ENCODE measurements at regions not wholly inside any gene's neighbourhood (a gene's known extent, or its start where the extent isn't known, plus 50 kb on each side); places are given as distances from the start of the nearest gene placed in this dataset.

GRCh38 chrX:43530837-43531236, 125.3 kb upstream of the MAOA start:
- no peak overlapping the region for H3K4me3 ChIP-seq (replicated peaks; ENCODE audit: low read depth, low read length)
- DNase-seq (ENCODE audit: extremely low read depth, low read depth) = no peak
- TF ChIP-seq, protein P1, sequence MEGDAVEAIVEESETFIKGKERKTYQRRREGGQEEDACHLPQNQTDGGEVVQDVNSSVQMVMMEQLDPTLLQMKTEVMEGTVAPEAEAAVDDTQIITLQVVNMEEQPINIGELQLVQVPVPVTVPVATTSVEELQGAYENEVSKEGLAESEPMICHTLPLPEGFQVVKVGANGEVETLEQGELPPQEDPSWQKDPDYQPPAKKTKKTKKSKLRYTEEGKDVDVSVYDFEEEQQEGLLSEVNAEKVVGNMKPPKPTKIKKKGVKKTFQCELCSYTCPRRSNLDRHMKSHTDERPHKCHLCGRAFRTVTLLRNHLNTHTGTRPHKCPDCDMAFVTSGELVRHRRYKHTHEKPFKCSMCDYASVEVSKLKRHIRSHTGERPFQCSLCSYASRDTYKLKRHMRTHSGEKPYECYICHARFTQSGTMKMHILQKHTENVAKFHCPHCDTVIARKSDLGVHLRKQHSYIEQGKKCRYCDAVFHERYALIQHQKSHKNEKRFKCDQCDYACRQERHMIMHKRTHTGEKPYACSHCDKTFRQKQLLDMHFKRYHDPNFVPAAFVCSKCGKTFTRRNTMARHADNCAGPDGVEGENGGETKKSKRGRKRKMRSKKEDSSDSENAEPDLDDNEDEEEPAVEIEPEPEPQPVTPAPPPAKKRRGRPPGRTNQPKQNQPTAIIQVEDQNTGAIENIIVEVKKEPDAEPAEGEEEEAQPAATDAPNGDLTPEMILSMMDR (IDR thresholded peaks at IDR 0.05; ENCODE audit: low read depth, low read length, missing control alignments) = no peak

DNA sequence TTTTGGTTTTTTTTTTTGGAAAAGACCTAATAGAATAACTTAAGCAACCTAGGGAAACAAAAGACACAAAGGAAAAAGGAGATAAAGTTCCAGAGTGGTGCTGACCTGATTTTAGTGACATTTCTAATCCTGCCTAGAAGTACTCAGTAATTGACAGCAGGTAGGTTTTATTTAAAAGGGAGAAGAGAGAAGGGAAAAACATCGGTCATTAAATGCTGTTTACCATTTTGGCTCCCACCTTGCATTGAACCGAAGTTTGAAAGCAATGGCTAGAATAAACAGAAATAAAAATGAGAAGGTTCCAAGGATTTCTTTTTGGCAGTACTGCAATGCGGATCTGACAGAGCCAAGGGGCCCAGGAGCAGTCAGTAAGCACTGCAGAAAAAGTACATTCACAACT, 115.8 kb upstream of the MAOA start:
- no peak overlapping the region for H3K4me3 ChIP-seq (replicated peaks; ENCODE audit: low read depth, low read length)
- TF ChIP-seq, protein P1 (IDR thresholded peaks at IDR 0.05; ENCODE audit: low read depth, low read length, missing control alignments) = no peak
- DNase-seq (ENCODE audit: extremely low read depth, low read depth) = no peak

DNA sequence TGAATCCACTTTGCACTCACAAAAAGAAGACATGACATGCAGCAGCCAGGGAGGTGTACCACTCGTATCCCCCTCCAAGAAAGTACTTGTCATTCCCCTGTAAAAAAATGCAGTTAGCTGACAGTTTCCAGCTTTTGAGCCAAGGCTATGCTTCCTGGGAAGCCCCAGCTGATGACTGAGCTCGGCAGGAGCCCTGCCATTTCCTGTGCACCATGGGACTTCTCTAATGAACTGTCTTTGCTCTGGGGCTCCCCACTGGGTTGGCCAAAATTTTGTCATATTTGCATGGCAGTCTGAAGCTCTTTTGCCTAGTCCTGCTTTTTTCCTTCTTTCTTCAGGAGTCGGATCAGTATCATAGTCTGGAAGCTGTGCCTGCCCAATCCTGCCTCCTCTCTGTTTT, 104.5 kb upstream of the MAOA start:
- H3K4me3 ChIP-seq (replicated peaks; ENCODE audit: low read depth, low read length) = no peak overlapping the region
- TF ChIP-seq, protein P1 (IDR thresholded peaks at IDR 0.05; ENCODE audit: low read depth, low read length, missing control alignments) = no peak
- no peak for DNase-seq (ENCODE audit: extremely low read depth, low read depth)

DNA sequence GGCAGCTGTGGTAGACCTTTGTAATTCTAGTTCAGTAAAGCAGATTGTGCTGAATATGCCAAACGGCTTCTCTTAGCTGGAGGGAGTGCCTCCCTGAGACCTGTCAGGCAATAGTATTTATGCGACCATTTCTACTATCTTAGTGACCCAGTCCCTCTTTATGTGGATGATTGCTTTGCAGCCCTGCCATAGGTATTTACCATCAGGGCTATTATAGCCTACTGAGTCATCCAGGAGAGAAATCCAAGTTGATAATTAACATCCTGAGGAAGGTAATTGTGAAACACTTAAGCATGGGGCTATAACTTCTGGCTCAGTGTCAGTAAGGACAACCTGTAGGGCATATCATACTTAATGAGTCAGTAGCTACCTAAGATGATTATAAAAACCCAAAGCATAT, 103.9 kb upstream of the MAOA start:
- DNase-seq (ENCODE audit: extremely low read depth, low read depth) = no peak
- H3K4me3 ChIP-seq (replicated peaks; ENCODE audit: low read depth, low read length) = no peak overlapping the region
- TF ChIP-seq, protein P1 (IDR thresholded peaks at IDR 0.05; ENCODE audit: low read depth, low read length, missing control alignments) = no peak

GRCh38 chrX:43552703-43553102, 103.4 kb upstream of the MAOA start:
- no peak overlapping the region for H3K4me3 ChIP-seq (replicated peaks; ENCODE audit: low read depth, low read length)
- DNase-seq (ENCODE audit: extremely low read depth, low read depth) = no peak
- TF ChIP-seq, protein P1 (IDR thresholded peaks at IDR 0.05; ENCODE audit: low read depth, low read length, missing control alignments) = no peak

GRCh38 chrX:43553257-43553656, 102.8 kb upstream of the MAOA start:
- TF ChIP-seq, protein P1 (IDR thresholded peaks at IDR 0.05; ENCODE audit: low read depth, low read length, missing control alignments) = no peak
- no peak for DNase-seq (ENCODE audit: extremely low read depth, low read depth)
- no peak overlapping the region for H3K4me3 ChIP-seq (replicated peaks; ENCODE audit: low read depth, low read length)

DNA sequence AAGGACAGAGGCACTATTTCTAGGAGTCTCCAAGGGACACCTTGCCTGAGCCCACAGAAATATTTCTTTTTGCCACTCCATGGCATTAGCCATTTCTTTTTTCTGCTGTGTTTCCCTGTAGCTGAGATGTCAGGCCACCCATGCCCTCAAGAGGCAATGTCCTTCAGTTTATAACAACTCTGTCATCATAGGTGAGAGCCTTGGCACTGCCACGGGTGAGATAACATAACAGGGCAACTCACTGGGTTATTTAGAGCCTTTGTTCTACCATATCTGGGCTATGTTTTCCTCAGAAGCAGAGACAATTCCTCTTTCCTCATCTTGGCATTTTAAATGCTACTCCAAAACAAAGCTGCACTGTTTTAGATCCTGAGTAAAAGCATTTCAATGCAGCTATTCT, 99.9 kb upstream of the MAOA start:
- H3K4me3 ChIP-seq (replicated peaks; ENCODE audit: low read depth, low read length) = no peak overlapping the region
- DNase-seq (ENCODE audit: extremely low read depth, low read depth) = no peak
- TF ChIP-seq, protein P1 (IDR thresholded peaks at IDR 0.05; ENCODE audit: low read depth, low read length, missing control alignments) = no peak

Measured in HFF-Myc (cell line).